GM15510 (cell line): ENCODE measurements at regions not wholly inside any gene's neighbourhood (a gene's known extent, or its start where the extent isn't known, plus 50 kb on each side); places are given as distances from the start of the nearest gene placed in this dataset.

Source experiments
- POLR2A ChIP-seq: IDR thresholded peaks from 3 replicates; pipeline ENCODE4 v1.6.1; 2011; ENCODE audit warnings: borderline replicate concordance; ENCODE audit not compliant: insufficient read length; ENCODE audit errors: extremely low read depth

- TF ChIP-seq POLR2A, result no peak
Observed at GRCh38 chr15:39363761-39364586, 216.9 kb upstream of the THBS1 start.

GRCh38 chr15:39364721-39365120, 216.2 kb upstream of the THBS1 start:
- TF ChIP-seq POLR2A, result no peak

- TF ChIP-seq POLR2A, result no peak
Observed at GRCh38 chr15:39365161-39365560, 215.7 kb upstream of the THBS1 start.

DNA sequence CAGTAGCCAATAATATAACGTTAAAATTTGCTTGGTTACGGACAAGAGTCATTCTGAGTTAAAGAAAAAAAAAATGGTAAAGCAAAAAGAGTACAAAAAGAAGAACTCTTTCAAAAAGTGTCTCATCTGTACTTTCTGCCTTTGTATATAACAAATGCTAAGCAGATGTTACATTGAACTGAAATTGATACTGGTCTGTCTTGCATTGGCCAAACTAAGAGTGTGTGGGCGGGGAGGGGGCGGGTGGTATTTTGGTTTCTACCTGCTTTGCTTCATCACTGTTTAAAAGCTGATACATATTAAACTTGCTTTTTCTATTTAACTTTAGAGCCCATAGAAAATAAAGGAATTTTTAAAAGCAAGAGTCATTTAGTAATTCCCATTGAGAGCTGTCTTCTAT, 215.0 kb upstream of the THBS1 start:
- no peak for TF ChIP-seq POLR2A

GRCh38 chr15:39367596-39367995, 213.3 kb upstream of the THBS1 start:
- TF ChIP-seq POLR2A, result no peak

- TF ChIP-seq POLR2A, result no peak
Observed at GRCh38 chr15:39369768-39370167, 211.1 kb upstream of the THBS1 start.

- no peak for TF ChIP-seq POLR2A
Observed at GRCh38 chr15:39376371-39376909, 204.4 kb upstream of the THBS1 start.

GRCh38 chr15:39381517-39381916, 199.4 kb upstream of the THBS1 start:
- TF ChIP-seq POLR2A, result no peak

- TF ChIP-seq POLR2A, result no peak
Observed at GRCh38 chr15:39388118-39388517, 192.8 kb upstream of the THBS1 start.

DNA sequence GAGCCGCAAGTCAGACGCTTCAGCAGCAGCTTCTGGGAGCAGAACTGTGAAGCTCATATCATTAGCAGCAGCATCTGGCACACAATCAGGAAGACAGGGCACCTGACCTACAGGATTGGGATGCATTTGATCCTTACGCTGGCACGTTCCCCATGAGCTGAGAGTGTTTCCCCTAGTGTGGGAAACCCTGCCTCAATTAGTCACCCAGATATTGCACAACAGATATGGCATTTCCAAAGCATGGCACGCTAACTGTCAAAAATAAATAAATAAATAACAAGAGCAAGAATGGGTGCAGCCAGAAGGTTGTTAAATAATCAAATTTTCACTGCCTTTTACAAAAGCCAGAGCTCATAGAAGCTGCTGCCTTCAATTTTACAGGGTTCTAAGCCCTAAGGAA, 189.6 kb upstream of the THBS1 start:
- TF ChIP-seq POLR2A, result no peak

- no peak for TF ChIP-seq POLR2A
Observed at GRCh38 chr15:39392469-39393047, 188.3 kb upstream of the THBS1 start.

GRCh38 chr15:39393575-39394335, 187.1 kb upstream of the THBS1 start:
- TF ChIP-seq POLR2A, result no peak

GRCh38 chr15:39394496-39394895, 186.4 kb upstream of the THBS1 start:
- no peak for TF ChIP-seq POLR2A

DNA sequence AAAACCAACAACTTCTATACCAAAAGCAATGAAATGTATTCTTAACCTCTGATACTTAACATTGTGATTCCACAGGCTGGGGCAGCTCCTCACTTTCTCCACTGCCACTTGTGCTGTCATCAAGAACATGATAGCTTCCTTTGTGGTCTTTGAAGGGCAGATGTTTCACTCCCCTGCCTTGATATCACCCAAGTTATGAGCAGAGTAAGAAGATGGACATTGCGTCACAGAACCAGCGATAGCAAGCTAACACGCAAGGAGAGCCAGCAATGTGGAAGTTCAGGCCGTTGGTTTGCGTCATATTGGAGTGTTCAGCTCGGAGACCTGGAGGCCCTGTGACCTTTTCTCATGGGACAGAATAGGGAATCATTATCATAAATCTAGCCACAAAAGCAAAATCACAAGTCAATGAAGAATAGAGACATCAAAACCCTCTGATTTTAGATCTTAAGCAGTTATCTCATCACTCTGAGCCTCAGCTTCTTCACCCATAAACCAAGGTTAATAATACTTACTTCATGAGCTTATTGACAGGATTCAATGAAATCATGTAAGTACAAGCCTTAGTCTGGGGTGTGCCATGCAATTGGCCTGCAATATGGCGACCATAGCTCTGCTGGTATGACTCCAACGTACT, 183.8 kb upstream of the THBS1 start:
- no peak for TF ChIP-seq POLR2A

- no peak for TF ChIP-seq POLR2A
Observed at GRCh38 chr15:39397883-39398282, 183.0 kb upstream of the THBS1 start.
